GM10266 (cell line): ENCODE measurements at regions not wholly inside any gene's neighbourhood (a gene's known extent, or its start where the extent isn't known, plus 50 kb on each side); places are given as distances from the start of the nearest gene placed in this dataset.

Experiments
- DNase-seq: peaks from one replicate; pipeline ENCODE4 v3.0.0; 2012; ENCODE audit errors: extremely low spot score
- TF ChIP-seq, protein P1 (sequence below): IDR thresholded peaks from 2 replicates; pipeline ENCODE4 v1.5.1; 2012; ENCODE audit warnings: mild to moderate bottlenecking, low read depth; ENCODE audit not compliant: control insufficient read depth, insufficient read depth; ENCODE audit errors: missing control alignments

DNA sequence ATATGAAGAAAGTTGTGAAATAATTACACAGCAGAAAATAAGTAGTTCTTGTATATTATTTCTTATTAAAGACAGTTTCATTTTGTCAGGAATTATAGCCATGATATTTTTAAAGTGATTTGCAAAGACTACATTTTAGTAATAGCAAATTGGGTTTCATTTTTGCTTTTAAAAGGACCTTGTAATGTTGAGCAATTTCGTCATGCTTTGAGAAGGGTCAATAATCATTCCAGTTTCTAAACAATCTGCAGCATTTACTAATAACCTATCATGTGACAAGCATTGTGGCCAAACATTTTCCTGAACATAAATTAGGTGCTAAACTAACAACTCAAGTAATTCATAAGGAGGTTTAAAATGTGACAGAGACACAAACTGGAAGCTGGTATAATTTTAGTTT, 214.4 kb upstream of the CBLB start:
- DNase-seq: no peak
- TF ChIP-seq, protein P1, sequence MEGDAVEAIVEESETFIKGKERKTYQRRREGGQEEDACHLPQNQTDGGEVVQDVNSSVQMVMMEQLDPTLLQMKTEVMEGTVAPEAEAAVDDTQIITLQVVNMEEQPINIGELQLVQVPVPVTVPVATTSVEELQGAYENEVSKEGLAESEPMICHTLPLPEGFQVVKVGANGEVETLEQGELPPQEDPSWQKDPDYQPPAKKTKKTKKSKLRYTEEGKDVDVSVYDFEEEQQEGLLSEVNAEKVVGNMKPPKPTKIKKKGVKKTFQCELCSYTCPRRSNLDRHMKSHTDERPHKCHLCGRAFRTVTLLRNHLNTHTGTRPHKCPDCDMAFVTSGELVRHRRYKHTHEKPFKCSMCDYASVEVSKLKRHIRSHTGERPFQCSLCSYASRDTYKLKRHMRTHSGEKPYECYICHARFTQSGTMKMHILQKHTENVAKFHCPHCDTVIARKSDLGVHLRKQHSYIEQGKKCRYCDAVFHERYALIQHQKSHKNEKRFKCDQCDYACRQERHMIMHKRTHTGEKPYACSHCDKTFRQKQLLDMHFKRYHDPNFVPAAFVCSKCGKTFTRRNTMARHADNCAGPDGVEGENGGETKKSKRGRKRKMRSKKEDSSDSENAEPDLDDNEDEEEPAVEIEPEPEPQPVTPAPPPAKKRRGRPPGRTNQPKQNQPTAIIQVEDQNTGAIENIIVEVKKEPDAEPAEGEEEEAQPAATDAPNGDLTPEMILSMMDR: no peak

DNA sequence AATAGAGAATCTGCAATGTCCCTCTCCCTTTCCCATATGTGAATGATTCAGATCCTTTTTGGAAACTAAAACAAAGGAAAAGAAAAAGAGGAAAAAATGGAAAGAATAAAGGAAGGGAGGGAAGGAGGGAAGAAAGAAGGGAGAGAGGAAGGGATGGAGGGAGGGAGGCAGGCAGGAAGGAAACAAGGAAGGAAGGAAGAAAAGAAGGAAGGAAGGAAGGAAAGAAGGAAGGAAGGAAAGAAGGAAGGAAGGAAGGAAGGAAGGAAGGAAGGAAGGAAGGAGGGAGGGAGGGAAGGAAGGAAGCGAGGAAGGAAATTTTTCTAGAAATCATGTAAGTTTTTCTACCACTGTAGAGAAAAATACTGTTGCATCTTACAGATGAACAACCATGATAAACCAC, 215.0 kb upstream of the CBLB start:
- DNase-seq: no peak
- TF ChIP-seq, protein P1: no peak

DNA sequence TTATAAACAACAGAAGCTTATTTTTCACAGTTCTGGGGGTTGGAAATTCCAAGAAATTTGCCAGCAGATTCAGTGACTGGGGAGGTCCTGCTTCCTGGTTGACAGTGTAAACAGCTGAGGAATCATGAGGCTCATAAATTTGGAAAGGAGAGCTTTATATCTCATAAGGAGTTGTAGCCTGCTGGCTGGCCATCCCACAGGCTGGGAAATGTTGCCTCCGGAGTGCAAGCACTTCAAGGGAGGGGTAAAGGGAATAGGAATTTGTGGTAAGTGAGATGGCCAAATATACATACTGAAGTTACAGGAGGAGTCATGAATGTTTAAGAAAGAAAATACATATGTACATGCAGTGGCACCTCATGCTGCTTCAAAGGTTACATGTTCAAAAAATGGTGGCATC, 217.2 kb upstream of the CBLB start:
- DNase-seq: no peak
- TF ChIP-seq, protein P1: no peak

DNA sequence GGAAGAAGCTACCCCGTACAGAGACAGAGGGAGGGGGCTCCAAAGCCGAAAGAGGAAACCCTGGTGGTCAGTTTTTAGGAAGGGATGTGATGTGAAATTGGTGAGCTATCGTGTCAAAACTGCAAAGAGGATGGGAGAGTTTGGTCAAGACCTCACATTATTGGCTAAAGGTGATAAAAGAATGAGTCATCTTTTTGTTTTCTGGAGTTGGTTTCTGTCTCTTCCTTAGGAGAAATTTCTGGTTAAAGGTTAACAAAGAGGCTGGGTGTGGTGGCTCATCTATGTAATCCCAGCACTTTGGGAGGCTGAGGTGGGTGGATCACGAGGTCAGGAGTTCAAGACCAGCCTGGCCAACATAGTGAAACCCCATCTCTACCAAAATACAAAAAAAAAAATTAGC, 217.8 kb upstream of the CBLB start:
- DNase-seq: no peak
- TF ChIP-seq, protein P1: no peak

DNA sequence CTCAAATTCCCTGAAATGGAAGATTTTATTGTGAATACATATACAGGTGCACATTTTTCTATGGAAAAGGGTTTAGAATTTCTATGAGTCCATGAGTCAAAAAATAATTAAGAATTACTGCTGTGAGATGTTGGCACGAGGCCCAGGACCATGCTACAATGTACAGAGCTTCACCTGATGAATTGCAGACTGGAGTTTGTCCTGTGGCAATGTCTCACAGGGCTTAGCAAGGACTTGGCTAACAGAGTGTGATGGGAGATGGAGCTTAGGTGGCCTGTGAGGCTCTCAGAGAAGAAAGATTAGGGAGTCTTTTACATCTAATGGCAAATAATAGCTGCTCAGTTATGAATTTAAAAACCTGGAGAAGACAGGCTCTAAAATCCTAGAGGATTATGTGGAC, 219.5 kb upstream of the CBLB start:
- no peak for DNase-seq
- TF ChIP-seq, protein P1: no peak

DNA sequence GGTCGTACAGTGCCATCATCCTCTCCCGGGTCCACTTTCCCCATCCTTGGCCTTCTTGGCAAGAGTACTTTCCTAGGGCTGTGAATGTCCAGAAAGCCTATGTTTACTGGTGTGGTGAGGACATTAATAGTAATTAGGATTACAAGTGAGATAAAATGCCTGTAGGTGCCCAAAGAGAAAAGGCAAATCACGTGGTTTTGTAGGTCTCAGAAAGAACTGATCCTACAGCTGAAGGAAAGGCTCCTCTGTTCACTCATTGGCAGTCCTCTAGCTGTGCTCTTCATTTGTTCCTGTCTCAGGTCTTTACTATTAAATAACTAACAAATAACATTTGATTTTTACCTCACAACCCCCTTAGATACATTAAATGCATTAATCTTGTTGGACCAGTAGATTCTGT, 220.1 kb upstream of the CBLB start:
- DNase-seq: no peak
- TF ChIP-seq, protein P1: no peak

DNA sequence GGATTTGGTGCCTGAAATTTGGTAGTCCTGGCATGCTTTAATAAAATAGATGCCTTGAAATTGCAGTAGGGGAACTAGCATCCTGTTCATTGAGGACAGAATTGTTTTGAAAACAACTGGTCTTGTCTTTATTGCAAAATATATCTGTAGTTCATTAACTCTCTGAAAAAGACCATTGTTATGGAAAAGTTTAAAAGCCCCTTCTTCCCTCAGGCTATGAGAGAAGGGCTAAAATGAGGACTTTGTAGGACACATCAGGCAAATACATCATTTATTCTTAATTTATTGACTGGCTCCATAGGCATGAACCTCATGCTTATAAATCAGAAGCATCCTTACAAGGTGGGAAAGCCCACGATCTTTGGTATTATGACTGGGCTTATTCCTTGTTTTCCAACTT, 221.0 kb upstream of the CBLB start:
- no peak for DNase-seq
- TF ChIP-seq, protein P1: no peak

DNA sequence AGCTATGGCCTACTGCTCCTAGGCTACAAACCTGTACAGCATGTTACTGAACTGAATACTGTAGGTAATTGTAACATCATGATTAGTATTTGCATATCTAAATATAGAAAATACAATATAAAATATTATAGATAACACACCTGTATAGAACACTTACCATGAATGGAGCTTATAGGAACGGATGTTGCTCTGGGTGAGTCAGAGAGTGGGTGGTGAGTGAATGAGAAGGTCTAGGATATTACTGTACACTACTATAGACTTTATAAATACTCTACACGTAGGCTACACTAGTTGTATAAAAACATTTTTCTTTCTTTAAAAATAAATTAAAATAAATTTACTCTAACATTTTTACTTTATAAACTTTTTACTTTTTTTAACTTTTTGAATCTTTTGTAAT, 224.0 kb upstream of the CBLB start:
- TF ChIP-seq, protein P1: no peak
- no peak for DNase-seq
